BE2C (cell line): ENCODE measurements at regions not wholly inside any gene's neighbourhood (a gene's known extent, or its start where the extent isn't known, plus 50 kb on each side); places are given as distances from the start of the nearest gene placed in this dataset.

Experiments used
- DNase-seq: peaks from one replicate; pipeline ENCODE4 v3.0.0-alpha.2; 2020
- H3K27me3 ChIP-seq: fragments of 250-450 bp; sonication (Bioruptor Pico); 2 replicates; pipeline ENCODE4 v1.5.1; 2020; ENCODE audit warnings: mild to moderate bottlenecking
- H3K36me3 ChIP-seq: fragments of 250-450 bp; sonication (Bioruptor Pico); 2 replicates; pipeline ENCODE4 v1.5.1; 2020; ENCODE audit warnings: mild to moderate bottlenecking
- H3K4me1 ChIP-seq: fragments of 250-450 bp; sonication (Bioruptor Pico); 2 replicates; pipeline ENCODE4 v1.5.1; 2020
- H3K4me3 ChIP-seq: 2 replicates; pipeline ENCODE4 v1.5.1; 2011; ENCODE audit warnings: low read depth, low read length
- H3K9me3 ChIP-seq: fragments of 250-450 bp; sonication (Bioruptor Pico); 2 replicates; pipeline ENCODE4 v1.5.1; 2020
- CTCF ChIP-seq: IDR thresholded peaks from 2 replicates; pipeline ENCODE4 v1.5.1; 2012; ENCODE audit warnings: mild to moderate bottlenecking, low read depth, low read length

DNA sequence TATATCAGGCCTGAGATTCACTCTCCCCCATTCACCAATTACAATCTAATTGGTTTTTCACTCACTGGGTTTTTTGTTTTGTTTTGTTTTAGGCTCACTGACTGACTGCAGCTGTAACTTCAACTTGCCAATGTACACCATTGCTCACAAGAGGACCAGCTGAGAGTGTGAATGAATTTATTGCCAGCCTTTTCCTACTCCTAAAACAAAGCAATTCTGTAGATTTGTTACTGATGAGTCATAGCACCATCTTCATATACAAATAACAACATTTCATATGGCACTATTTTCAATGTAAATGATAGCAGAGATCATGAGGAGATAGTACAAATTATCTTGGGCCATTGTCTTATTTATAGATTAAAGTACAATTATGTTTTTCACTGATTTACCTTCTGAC is 76.0 kb upstream of the DPYD start:
- no peaks in the 10 kb centered on the region for H3K9me3 ChIP-seq
- no peak for TF ChIP-seq CTCF
- H3K27me3 ChIP-seq = no peaks in the 10 kb centered on the region
- no peaks in the 10 kb centered on the region for H3K36me3 ChIP-seq
- H3K4me1 ChIP-seq = peaks cover 6% of the 10 kb centered on the region; the same call in 1 of the 2 replicates
- no peak for DNase-seq
- H3K4me3 ChIP-seq = no peak overlapping the region

DNA sequence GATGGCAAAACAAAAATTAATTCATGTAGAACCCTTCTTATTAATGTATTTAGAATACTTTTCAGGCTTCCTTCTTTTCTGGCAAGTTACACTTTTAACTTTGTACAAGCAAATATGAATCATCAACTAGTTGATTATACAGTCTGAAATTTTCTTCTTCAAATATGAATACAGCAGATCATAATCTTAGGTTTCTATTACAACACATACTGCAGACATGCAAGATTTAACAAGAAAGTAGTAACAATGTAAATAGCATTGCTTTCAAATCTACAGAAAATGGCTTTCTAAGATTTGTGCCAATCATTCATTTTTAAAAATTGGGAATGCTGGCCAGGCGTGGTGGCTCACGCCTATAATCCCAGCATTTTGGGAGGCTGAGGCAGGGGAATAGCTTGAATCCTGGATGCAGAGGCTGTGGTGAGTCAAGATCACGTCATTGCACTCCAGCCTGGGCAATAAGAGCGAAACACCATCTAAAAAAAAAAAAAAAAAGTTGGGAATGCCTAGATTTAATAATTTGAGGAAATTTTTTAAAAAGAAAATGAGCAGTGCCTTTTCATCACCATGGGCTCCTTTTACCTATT is 68.4 kb upstream of the DPYD start:
- H3K4me3 ChIP-seq = no peak overlapping the region
- peaks cover 3% of the 10 kb centered on the region for H3K4me1 ChIP-seq
- no peak for DNase-seq
- no peaks in the 10 kb centered on the region for H3K27me3 ChIP-seq
- no peaks in the 10 kb centered on the region for H3K9me3 ChIP-seq
- peaks cover 23% of the 10 kb centered on the region for H3K36me3 ChIP-seq
- TF ChIP-seq CTCF = no peak

DNA sequence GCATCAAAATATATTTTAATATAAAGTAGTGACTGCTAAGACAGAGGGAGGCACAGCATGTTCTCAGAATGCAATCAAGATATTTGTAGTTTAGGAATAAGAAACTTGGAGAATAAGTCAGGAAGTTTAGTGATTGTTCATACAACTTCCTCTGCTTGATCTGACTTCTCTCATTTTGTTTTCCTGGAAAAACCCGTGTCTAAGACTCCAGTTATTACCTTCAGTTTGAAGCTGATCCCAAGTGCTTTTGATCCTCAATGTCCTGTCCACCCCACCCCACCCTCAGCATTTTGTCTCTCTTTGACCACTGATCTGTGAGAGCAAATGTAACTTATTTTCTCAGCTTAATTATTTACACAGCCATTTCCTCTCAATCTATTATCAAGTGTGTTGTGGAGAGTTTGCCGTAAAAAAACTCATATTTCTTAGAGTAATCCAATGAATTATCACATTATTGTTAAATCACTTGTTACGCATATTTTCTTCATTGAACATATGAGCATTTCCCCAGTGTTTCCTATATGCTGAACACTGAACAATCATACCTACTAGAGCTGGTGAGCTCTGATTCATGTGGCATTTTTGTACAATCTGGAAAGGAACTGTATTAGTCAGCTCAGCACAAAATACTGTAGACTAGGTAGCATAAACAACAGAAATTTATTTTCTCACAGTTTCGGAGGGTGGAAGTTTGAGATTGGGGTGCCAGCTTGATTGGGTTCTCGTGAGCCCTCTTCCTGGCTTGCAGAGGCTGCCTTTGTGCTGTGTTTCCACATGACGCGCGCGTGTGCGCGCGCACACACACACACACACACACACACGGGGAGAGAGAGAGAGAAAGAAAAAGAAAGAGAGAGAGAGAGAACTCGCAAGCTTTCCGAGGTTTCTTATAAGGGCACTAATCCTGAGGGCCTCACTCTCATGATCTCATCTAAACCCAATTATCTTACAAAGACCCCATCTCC is 65.5 kb upstream of the DPYD start:
- H3K4me1 ChIP-seq = peaks cover 3% of the 10 kb centered on the region
- no peak for TF ChIP-seq CTCF
- H3K9me3 ChIP-seq = no peaks in the 10 kb centered on the region
- H3K4me3 ChIP-seq = no peak overlapping the region
- H3K27me3 ChIP-seq = no peaks in the 10 kb centered on the region
- no peak for DNase-seq
- H3K36me3 ChIP-seq = peaks cover 19% of the 10 kb centered on the region

DNA sequence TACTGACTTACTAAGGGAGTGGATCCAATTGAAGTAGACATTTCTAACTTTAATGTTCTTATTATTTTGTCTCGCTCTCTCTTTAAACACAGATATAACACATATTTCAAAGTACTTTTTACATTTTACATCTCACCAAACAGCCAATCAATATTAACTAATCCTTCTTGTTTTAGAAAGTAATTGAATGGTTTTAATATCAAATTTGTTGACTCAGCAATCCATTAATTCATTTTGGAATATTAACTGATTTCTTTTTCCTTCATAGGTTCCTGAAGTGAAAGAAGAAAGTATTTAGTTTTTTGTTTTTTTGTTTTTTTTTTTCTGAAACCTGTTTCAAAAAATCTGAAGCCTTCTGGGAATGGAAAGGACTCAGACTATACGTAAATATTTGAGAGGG is 62.3 kb upstream of the DPYD start:
- no peak for DNase-seq
- peaks cover 2% of the 10 kb centered on the region for H3K4me1 ChIP-seq
- no peak overlapping the region for H3K4me3 ChIP-seq
- no peaks in the 10 kb centered on the region for H3K9me3 ChIP-seq
- H3K36me3 ChIP-seq = peaks cover 6% of the 10 kb centered on the region
- no peaks in the 10 kb centered on the region for H3K27me3 ChIP-seq
- no peak for TF ChIP-seq CTCF

DNA sequence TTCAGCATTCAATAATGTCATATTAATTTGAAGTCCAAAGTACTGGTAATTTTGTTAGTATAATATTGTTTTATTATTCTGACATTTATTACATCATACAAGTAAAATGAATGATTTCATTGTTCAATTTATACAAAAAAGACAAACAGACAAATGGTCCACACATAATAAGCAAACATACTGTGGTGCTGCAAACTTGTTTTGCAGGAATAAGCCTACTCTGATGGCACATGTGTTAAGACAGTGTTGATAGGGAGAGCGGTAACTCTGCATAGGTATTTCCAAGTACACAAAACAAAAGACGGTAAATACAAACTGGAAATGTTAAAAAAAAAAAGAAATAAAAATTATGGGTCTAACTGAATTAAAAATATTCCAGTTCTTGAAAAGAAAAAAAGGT is 59.7 kb upstream of the DPYD start:
- no peak overlapping the region for H3K4me3 ChIP-seq
- H3K36me3 ChIP-seq = no peaks in the 10 kb centered on the region; the same call in 1 of the 2 replicates
- DNase-seq = no peak
- peaks cover 3% of the 10 kb centered on the region for H3K4me1 ChIP-seq
- no peak for TF ChIP-seq CTCF
- no peaks in the 10 kb centered on the region for H3K27me3 ChIP-seq
- H3K9me3 ChIP-seq = no peaks in the 10 kb centered on the region

DNA sequence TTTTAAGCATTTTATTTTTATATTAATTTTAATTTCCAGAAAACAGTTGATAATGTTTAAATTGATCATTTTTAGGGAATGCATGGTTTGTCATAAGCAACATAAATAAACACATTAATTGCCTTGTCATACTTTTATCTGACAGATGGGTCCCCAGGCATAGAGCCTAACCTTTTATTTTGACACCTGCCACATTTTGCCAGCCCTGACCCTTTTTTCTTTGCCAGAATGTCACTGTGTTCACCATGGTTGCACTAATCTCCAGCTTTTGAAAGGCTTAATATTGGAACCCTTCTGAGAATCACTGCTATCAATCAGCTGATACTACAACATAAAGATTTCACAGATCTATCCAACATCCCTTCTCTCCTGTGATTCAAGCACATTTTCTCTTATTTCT is 56.0 kb upstream of the DPYD start:
- peaks cover 3% of the 10 kb centered on the region; the same call in 1 of the 2 replicates for H3K4me1 ChIP-seq
- no peaks in the 10 kb centered on the region for H3K9me3 ChIP-seq
- no peak overlapping the region for H3K4me3 ChIP-seq
- H3K27me3 ChIP-seq = no peaks in the 10 kb centered on the region
- H3K36me3 ChIP-seq = no peaks in the 10 kb centered on the region; the same call in 1 of the 2 replicates
- DNase-seq = no peak
- no peak for TF ChIP-seq CTCF
